Muscle of leg (tissue), 3 donors: ENCODE measurements at regions not wholly inside any gene's neighbourhood (a gene's known extent, or its start where the extent isn't known, plus 50 kb on each side); places are given as distances from the start of the nearest gene placed in this dataset.

ENCODE experiments used
- DNase-seq: peaks from one replicate; pipeline ENCODE4 v3.0.0; 2013
- H3K27ac ChIP-seq: one replicate; pipeline ENCODE4 v1.5.1; 2013; ENCODE audit warnings: mild to moderate bottlenecking, low read length, control low read depth
- H3K27me3 ChIP-seq: one replicate; pipeline ENCODE4 v1.6.1; 2013; ENCODE audit warnings: low read length; ENCODE audit not compliant: control insufficient read depth, insufficient read depth
- H3K36me3 ChIP-seq: one replicate; pipeline ENCODE4 v1.6.1; 2013; ENCODE audit warnings: low read length; ENCODE audit not compliant: control insufficient read depth, insufficient read depth
- H3K4me1 ChIP-seq: one replicate; pipeline ENCODE4 v1.6.1; 2013; ENCODE audit warnings: low read length; ENCODE audit not compliant: control insufficient read depth, insufficient read depth
- H3K4me3 ChIP-seq: one replicate; pipeline ENCODE4 v1.5.1; 2013; ENCODE audit warnings: low read length, control low read depth
- H3K9me3 ChIP-seq: replicated peaks from 2 replicates; pipeline ENCODE4 v1.6.1; 2013; ENCODE audit warnings: low read depth, low read length; ENCODE audit not compliant: control insufficient read depth
- WGBS: methylation state at CpG from one replicate; pipeline ENCODE4 v1.1.5; 2013; ENCODE audit warnings: missing lambda C conversion rate; ENCODE audit not compliant: insufficient coverage; 5-methylcytosine and 5-hydroxymethylcytosine counted together

DNA sequence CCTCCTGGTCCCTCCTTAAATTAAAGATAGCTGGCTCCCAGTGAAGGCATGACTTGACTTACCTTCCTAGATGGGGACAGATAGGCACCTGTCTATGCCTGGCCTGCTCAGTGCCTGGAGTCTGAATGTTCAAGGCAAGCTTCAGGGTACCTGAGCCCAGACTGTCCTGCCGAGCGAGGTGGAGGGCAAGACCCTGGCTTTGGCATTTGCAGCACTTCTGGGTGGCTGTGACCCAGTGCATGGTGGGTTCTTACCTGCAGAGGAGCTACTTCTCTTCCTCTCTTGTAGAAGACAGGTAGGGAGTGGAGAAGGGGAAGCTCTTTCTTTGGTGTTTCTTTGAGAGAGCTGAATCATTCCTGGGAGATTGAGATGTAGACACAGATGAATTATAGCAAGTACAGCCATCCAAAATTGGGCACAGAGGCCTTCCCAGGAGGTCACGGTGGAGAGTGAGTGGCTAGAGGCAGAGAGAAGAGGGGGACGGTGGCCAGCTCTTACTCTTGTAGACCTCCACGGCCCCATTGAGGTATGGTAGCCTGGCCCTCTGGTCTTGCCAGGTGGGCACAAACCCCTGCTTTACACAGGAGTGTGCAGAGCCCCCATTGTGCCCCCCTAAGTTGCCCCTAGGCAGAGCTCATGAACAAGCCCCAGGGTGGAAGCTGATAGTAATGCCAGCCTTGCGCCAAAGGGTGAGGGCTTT, 402.5 kb upstream of the TPM1 start:
- Histone ChIP-seq H3K36me3 (no peaks in the 10 kb centered on the region), H3K4me1 (peaks cover 27% of the 10 kb centered on the region), H3K9me3 (no peaks in the 10 kb centered on the region), H3K27ac (no peak overlapping the region), H3K4me3 (no peak overlapping the region), H3K27me3 (no peaks in the 10 kb centered on the region)
- no peak for DNase-seq
- WGBS, result 91% methylated on average over 5 of the region's 6 CpGs

DNA sequence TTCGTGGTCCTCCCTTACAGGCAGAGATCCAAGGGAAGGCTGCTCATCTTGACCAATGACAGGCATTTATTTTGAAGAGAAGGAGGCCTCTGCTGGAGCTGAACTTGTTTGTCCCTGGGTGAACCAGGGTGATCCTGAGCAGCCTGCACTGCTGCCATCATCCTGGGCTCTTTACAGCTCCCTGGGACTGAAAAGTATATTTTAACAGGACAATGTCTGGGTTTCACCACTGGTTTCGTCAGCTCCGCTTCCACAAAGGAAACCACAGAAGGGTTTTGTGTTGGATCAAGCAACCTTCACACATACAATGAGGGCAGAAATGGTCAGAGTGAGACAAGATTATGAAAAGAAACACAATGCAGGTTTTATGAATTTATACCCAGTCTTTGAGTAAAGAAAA, 400.7 kb upstream of the TPM1 start:
- no peaks in the 10 kb centered on the region for H3K36me3 ChIP-seq
- DNase-seq, result no peak
- H3K9me3 ChIP-seq, result no peaks in the 10 kb centered on the region
- WGBS, result 57% methylated on average over 1 of the region's 3 CpGs
- H3K27me3 ChIP-seq, result no peaks in the 10 kb centered on the region
- H3K27ac ChIP-seq, result no peak overlapping the region
- H3K4me3 ChIP-seq, result no peak overlapping the region
- peaks cover 40% of the 10 kb centered on the region for H3K4me1 ChIP-seq

DNA sequence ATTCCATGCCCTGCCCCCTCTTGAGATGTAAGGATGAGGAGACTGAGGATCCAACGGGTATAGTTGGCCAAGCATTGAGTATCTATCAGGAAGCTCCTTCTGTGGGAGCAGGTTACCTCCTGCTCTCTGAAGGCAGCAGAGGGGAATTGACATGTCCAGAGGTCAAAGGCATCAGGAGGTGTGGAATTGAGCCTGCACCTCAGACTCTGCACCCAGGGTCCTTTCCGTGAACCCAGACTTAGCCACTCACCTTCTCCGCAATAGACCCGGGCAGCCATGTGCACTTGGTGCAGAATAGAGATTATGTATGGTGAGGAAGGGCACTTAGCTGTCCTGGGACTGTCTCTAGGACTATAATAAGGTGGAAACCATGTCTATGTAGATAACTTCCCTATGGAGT, 399.0 kb upstream of the TPM1 start:
- no peak for DNase-seq
- Histone ChIP-seq H3K4me3 (no peak overlapping the region), H3K27me3 (no peaks in the 10 kb centered on the region), H3K4me1 (peaks cover 46% of the 10 kb centered on the region), H3K36me3 (peaks cover 2% of the 10 kb centered on the region), H3K27ac (peak overlapping the region; percentile 37), H3K9me3 (no peaks in the 10 kb centered on the region)
- no CpG with 5 or more reads among the region's 4 CpGs for WGBS

DNA sequence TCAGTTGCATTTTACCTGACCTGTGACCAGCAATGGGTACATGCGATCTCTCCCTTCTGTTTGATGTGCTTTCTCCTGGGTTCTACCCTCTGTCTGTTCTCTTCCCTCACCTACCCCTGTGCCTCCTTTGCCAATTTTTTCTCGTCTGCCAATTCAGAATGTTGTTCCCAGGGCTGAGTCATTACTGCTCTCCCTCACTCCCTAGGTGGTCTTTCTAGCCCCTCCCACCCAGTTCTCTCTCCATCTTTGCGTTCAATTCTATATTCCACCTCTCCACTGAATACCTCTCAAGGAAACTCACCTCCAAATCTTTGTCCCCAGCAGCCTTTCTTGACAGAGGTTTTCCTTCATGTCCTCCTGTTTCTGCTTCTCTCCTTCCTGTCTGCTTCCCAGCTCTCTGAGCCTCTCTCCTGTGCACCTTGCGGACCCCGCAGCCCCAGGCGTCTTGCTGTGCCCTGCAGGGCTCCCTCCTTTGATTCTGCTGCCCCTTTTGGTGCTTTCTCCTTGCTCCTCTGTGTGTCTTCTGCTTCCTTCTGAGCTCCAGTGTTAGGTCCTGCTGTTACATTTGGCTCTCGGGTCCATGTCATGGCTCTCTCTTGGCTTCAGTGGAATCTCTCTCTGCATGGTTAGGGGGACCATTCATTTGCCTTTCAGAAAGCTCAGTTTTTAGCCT, 398.2 kb upstream of the TPM1 start:
- WGBS, result 66% methylated on average over 6 of the region's 7 CpGs

DNA sequence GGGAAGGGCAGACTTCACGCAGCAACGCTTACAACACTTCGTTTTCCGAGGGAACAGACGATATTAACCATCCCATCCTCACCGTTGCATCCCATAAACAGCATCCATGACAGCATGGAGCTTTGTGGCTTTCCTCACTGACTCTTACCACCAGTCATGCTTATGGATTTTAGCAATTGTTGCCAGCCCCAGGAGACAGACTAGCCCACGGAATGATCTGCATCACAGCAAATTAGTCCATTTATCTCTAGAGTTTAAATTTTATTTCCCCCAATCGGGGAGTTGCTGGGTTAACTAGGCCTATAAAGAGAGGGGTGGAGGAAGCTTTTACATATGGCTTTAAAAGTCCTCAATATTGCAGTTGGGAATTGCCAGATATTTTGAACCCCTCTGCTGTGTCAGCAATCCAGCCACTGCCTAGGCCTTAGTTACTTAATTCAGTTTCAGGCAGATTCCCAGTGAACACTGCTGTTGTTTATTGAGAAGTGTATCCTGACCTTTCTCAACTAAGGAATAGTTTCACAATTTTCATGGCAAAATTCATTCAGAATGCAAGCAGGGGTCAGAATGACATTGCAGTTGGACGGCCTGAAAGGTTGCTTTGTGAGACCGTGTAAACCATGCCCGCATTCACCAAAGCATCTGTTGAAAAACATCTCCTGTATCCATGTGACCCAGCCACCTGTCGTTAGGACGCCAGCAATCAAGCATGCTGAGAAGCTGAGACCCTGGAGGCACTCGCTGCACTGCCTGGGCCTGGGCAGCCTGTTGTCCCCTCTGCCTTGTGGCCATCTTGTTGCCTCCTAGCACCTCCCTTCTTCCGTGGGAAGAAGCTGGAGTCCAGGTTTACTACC, 397.4 kb upstream of the TPM1 start:
- H3K27ac ChIP-seq, result peak overlapping the region; percentile 86
- DNase-seq, result peak; percentile 88
- no peaks in the 10 kb centered on the region for H3K9me3 ChIP-seq
- no peak overlapping the region for H3K4me3 ChIP-seq
- H3K27me3 ChIP-seq, result no peaks in the 10 kb centered on the region
- H3K4me1 ChIP-seq, result peaks cover 46% of the 10 kb centered on the region
- WGBS, result 51% methylated on average over 11 of the region's 15 CpGs
- peaks cover 13% of the 10 kb centered on the region for H3K36me3 ChIP-seq

More for the DNA sequence above, 398.2 kb upstream of the TPM1 start:
- DNase-seq, result no peak
- Histone ChIP-seq H3K4me3 (no peak overlapping the region), H3K4me1 (peaks cover 46% of the 10 kb centered on the region), H3K36me3 (peaks cover 6% of the 10 kb centered on the region), H3K27ac (peak overlapping the region; percentile 86), H3K27me3 (no peaks in the 10 kb centered on the region), H3K9me3 (no peaks in the 10 kb centered on the region)

DNA sequence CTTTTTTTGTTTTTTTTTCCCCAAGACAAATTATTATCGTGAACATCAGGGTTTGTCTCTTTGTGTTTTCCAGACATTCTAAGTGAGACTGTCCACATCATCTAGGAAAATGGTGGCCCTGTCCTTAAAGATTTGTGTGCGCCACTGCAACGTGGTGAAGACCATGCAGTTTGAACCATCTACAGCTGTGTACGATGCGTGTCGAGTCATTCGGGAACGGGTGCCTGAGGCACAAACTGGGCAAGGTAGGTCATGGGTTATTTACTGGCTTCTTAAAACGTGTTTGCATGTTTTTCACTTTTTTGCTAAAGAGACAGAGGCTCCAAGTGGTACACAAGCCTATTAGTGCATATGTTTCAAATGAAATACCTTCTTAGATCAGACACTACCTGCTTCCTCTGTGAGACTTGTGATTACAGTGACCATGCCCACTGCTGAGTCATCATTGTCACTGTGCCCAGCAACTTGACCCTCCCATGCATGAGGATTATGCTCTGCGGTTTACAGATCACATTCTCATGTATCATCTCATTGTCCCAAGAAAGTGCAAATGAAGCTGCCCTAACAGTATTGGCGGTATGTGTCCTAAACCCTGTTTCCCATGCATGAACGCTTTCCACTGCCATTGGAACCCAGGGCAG, 395.2 kb upstream of the TPM1 start:
- Histone ChIP-seq H3K27me3 (no peaks in the 10 kb centered on the region), H3K36me3 (peaks cover 16% of the 10 kb centered on the region), H3K9me3 (no peaks in the 10 kb centered on the region), H3K4me1 (peaks cover 39% of the 10 kb centered on the region), H3K27ac (peak overlapping the region; percentile 64), H3K4me3 (no peak overlapping the region)
- WGBS, result 69% methylated on average over 11 of the region's 12 CpGs
- DNase-seq, result peak; percentile 81

DNA sequence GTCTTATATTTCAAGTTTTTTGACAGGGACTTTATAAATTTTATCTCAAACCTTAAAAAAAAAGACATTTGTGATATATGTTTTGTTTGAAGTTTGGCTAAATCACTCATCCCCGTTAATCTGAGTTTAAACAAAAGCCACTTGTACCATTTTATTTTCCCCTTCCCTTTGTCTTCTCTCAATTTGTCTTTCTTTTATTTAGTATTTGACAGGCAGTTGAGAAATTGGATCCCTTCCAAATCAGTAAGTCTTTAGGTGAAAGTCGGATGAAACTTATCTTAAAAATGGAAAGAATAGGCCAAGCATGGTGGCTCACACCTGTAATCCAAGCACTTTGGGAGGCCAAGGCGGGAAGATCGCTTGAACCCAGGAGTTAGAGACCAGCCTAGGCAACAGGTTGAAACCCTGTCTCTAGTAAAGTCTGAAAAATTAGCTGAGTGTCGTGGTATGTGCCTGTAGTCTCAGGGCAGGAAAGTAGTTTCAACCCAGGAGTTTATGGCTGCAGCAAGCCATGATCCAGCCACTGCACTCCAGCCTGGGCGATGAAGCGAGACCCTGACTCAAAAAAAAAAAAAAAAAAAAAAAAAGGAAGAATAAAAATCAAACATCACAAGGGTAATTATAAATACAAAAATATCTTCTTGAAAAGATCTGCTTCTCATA, 394.6 kb upstream of the TPM1 start:
- no peaks in the 10 kb centered on the region for H3K27me3 ChIP-seq
- H3K36me3 ChIP-seq, result peaks cover 18% of the 10 kb centered on the region
- H3K9me3 ChIP-seq, result no peaks in the 10 kb centered on the region
- DNase-seq, result no peak
- 95% methylated on average over 3 of the region's 7 CpGs for WGBS
- peak overlapping the region; percentile 64 for H3K27ac ChIP-seq
- H3K4me1 ChIP-seq, result peaks cover 39% of the 10 kb centered on the region
- H3K4me3 ChIP-seq, result no peak overlapping the region

DNA sequence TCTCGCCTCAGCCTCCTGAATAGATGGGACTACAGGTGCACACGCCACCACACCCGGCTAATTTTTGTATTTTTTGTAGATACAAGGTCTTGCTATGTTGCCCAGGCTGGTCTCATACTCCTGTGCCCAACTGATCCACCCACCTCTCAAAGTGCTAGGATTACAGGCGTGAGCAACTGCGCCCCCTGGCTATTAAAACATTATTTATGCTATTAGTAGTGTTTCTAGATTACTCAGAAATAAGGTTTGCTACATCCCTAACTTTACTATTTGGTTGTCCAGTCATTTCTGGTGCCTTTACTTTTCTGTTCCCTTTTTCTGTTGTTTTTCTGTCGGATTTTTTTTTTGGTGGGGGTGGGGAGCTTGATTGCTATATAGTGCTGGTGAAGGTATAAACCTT, 393.6 kb upstream of the TPM1 start:
- no CpG with 5 or more reads among the region's 6 CpGs for WGBS
- peak; percentile 32 for DNase-seq
- Histone ChIP-seq H3K9me3 (no peaks in the 10 kb centered on the region), H3K4me3 (no peak overlapping the region), H3K36me3 (peaks cover 22% of the 10 kb centered on the region), H3K27ac (no peak overlapping the region), H3K27me3 (no peaks in the 10 kb centered on the region), H3K4me1 (peaks cover 33% of the 10 kb centered on the region)

DNA sequence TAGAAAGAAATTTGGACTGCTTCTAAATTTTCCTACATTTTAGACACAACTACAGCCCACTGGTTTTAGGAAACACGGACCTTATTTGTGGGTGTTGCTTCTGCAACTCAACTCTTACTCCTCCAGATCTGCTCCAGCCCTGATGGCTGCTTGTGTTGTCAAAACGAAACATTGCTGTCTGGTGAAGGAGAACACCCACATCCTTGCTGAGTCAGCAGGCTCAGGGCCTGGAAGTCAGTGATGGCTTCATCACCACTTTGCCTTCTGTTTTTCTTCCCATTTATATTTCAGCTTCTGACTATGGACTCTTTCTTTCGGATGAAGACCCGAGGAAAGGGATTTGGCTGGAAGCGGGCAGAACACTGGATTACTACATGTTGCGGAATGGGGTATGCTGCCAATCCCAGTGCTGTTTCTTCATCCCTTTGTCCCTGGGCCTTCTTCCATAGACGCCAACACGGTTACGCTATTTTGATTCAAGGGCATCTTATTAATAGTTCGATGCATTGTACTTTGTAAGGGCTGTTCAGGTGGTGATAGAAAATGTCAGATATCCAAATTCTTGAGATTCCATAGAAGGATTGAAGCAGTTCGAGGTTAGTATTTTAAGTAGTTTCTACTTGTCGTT, 392.6 kb upstream of the TPM1 start:
- H3K9me3 ChIP-seq, result no peaks in the 10 kb centered on the region
- WGBS, result 87% methylated on average over 11 of the region's 12 CpGs
- H3K4me1 ChIP-seq, result peaks cover 24% of the 10 kb centered on the region
- no peaks in the 10 kb centered on the region for H3K27me3 ChIP-seq
- no peak overlapping the region for H3K4me3 ChIP-seq
- no peak overlapping the region for H3K27ac ChIP-seq
- DNase-seq, result peak; percentile 61
- H3K36me3 ChIP-seq, result peaks cover 22% of the 10 kb centered on the region
